Activated CD4-positive, alpha-beta T cell treated with anti-CD3 and anti-CD28 coated beads, Interleukin-2, amount 10 ng/mL, durations not matched to agents 24 days and 14 days (primary cell): ENCODE measurements at regions not wholly inside any gene's neighbourhood (a gene's known extent, or its start where the extent isn't known, plus 50 kb on each side); places are given as distances from the start of the nearest gene placed in this dataset.

ENCODE experiments used
- DNase-seq: peaks from one replicate; pipeline ENCODE4 v3.0.0; 2022
- H3K27ac Mint-ChIP-seq: one replicate; pipeline ENCODE4 v1.8.0; 2022; ENCODE audit warnings: mild to moderate bottlenecking, mixed read lengths
- H3K27me3 Mint-ChIP-seq: one replicate; pipeline ENCODE4 v1.8.0; 2022; ENCODE audit warnings: mixed read lengths
- H3K36me3 Mint-ChIP-seq: one replicate; pipeline ENCODE4 v1.8.0; 2022; ENCODE audit warnings: low read depth, mild to moderate bottlenecking, mixed read lengths
- H3K4me1 Mint-ChIP-seq: one replicate; pipeline ENCODE4 v1.8.0; 2021; ENCODE audit warnings: mixed read lengths
- H3K4me3 Mint-ChIP-seq: one replicate; pipeline ENCODE4 v1.8.0; 2022; ENCODE audit warnings: mild to moderate bottlenecking, moderate library complexity, mixed read lengths
- H3K9me3 Mint-ChIP-seq: one replicate; pipeline ENCODE4 v1.8.0; 2021; ENCODE audit warnings: mixed read lengths
- intact Hi-C: fragments of 100-400 bp; cut with micrococcal nuclease; formaldehyde crosslinking; loops from one replicate; pipeline ENCODE4 v1.15.1; 2023

GRCh38 chr5:51034222-51034901, 348.9 kb upstream of the ISL1 start:
- Mint-ChIP-seq H3K36me3 (no peaks in the 10 kb centered on the region), H3K4me3 (no peak overlapping the region), H3K9me3 (no peaks in the 10 kb centered on the region), H3K4me1 (no peaks in the 10 kb centered on the region), H3K27me3 (no peaks in the 10 kb centered on the region), H3K27ac (no peak overlapping the region)
- no peak for DNase-seq
- intact Hi-C loops, result no loop called here

DNA sequence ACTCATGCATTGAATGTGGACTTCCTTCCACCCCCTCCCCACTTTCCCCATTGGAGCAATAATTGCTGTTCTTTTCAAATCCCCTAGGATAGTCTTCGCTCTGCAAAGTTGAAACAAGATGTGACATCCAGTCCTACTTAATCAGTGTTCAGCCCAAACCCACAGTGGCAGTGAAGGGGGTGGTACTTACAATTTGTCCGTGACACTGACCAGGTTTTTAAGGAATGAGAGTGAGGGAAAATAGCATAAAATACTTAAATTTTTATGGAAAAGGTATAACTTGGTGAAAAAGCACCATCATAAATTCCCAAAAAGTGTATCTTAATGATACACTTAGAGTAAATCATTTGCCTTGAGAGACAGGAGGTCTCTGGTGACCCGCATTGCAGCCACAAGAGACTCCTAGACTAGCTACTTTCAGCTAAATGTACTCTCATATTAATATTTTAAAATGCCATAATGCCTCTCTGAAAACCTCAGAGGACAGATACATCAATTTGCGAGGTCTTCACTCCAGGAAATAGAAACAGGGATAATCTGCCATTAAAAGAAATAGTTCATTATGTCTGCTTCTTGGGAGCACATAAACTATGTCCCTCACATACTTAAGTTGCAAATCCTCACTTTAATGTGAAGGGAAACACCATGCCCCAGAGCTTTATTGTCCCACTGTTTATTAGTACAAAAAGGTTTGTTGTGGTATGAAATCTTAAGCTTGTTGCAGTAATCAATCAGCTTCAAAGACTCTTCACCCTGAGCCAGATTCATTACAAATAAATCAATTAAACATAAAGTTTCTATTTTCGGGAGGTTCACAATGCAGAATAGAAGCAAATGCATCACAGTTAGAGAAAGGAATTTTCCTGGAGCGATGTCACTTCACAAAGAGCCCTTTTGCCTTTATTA, 343.6 kb upstream of the ISL1 start:
- DNase-seq, result no peak
- no peak overlapping the region for H3K4me3 Mint-ChIP-seq
- H3K4me1 Mint-ChIP-seq, result no peaks in the 10 kb centered on the region
- no peaks in the 10 kb centered on the region for H3K36me3 Mint-ChIP-seq
- H3K27me3 Mint-ChIP-seq, result no peaks in the 10 kb centered on the region
- H3K9me3 Mint-ChIP-seq, result no peaks in the 10 kb centered on the region
- H3K27ac Mint-ChIP-seq, result no peak overlapping the region
- intact Hi-C loops, result no loop called here

GRCh38 chr5:51043745-51044144, 339.5 kb upstream of the ISL1 start:
- Mint-ChIP-seq H3K27ac (no peak overlapping the region), H3K9me3 (no peaks in the 10 kb centered on the region), H3K4me3 (no peak overlapping the region), H3K36me3 (no peaks in the 10 kb centered on the region), H3K27me3 (no peaks in the 10 kb centered on the region), H3K4me1 (no peaks in the 10 kb centered on the region)
- intact Hi-C loops, result no loop called here
- DNase-seq, result no peak

GRCh38 chr5:51047369-51047768, 335.9 kb upstream of the ISL1 start:
- Mint-ChIP-seq H3K9me3 (no peaks in the 10 kb centered on the region), H3K27ac (no peak overlapping the region), H3K36me3 (no peaks in the 10 kb centered on the region), H3K4me1 (no peaks in the 10 kb centered on the region), H3K27me3 (no peaks in the 10 kb centered on the region), H3K4me3 (no peak overlapping the region)
- no peak for DNase-seq
- intact Hi-C loops, result no loop called here

- Mint-ChIP-seq H3K9me3 (no peaks in the 10 kb centered on the region), H3K27ac (no peak overlapping the region), H3K4me3 (no peak overlapping the region)
Measured at GRCh38 chr5:51053361-51053760, 329.9 kb upstream of the ISL1 start.

DNA sequence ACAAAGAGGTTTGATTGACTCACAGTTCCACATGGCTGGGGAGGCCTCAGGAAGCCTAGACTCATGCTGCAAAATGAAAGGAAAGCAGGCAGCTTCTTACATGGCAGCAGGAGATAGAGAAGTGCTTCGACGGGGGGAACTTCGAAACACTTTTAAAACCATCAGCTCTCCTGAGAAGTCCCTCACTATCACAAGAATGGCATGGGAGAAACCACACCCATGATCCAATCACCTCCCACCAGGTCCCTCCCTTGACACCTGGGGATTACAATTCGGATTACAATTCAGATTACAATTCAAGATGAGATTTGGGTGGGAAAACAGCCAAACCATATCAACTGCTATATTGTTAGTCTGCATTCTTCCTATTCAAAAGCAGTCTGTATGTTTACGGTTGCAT, 322.3 kb upstream of the ISL1 start:
- intact Hi-C loops, result no loop called here
- H3K9me3 Mint-ChIP-seq, result peaks cover 14% of the 10 kb centered on the region
- H3K4me1 Mint-ChIP-seq, result no peaks in the 10 kb centered on the region
- H3K27ac Mint-ChIP-seq, result no peak overlapping the region
- no peaks in the 10 kb centered on the region for H3K36me3 Mint-ChIP-seq
- H3K27me3 Mint-ChIP-seq, result no peaks in the 10 kb centered on the region
- no peak overlapping the region for H3K4me3 Mint-ChIP-seq
- DNase-seq, result no peak

More at GRCh38 chr5:51053361-51053760, 329.9 kb upstream of the ISL1 start:
- DNase-seq, result no peak
- Mint-ChIP-seq H3K36me3 (no peaks in the 10 kb centered on the region), H3K4me1 (no peaks in the 10 kb centered on the region), H3K27me3 (no peaks in the 10 kb centered on the region)
- intact Hi-C loops, result no loop called here

DNA sequence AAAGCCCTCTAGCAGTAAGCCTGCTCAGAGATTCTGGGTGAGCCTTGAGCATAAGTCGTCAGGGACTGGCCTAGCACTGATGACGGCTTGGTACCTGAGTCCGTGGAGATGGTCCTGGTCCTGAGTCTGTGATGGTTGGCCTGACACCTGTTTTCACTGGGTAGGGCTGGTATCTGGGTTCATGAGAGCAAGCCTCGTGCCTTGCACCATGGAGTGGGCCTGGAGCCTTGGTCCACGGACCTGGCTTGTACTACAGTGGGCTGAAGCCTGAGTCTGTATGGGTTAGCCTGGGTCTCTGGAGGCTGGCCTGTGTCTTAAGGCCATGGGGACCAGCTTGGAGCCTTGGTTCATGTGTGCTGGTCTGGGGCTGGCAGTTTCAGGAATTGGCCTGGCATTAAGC, 310.3 kb upstream of the ISL1 start:
- intact Hi-C loops, result no loop called here
- H3K36me3 Mint-ChIP-seq, result no peaks in the 10 kb centered on the region
- no peak overlapping the region for H3K27ac Mint-ChIP-seq
- DNase-seq, result no peak
- H3K4me3 Mint-ChIP-seq, result no peak overlapping the region
- peaks cover 15% of the 10 kb centered on the region for H3K9me3 Mint-ChIP-seq
- H3K4me1 Mint-ChIP-seq, result no peaks in the 10 kb centered on the region
- H3K27me3 Mint-ChIP-seq, result no peaks in the 10 kb centered on the region

GRCh38 chr5:51082741-51083140, 300.5 kb upstream of the ISL1 start:
- no peaks in the 10 kb centered on the region for H3K4me1 Mint-ChIP-seq
- intact Hi-C loops, result no loop called here
- H3K27me3 Mint-ChIP-seq, result no peaks in the 10 kb centered on the region
- no peak for DNase-seq
- H3K27ac Mint-ChIP-seq, result no peak overlapping the region
- H3K4me3 Mint-ChIP-seq, result no peak overlapping the region
- no peaks in the 10 kb centered on the region for H3K36me3 Mint-ChIP-seq
- no peaks in the 10 kb centered on the region for H3K9me3 Mint-ChIP-seq

DNA sequence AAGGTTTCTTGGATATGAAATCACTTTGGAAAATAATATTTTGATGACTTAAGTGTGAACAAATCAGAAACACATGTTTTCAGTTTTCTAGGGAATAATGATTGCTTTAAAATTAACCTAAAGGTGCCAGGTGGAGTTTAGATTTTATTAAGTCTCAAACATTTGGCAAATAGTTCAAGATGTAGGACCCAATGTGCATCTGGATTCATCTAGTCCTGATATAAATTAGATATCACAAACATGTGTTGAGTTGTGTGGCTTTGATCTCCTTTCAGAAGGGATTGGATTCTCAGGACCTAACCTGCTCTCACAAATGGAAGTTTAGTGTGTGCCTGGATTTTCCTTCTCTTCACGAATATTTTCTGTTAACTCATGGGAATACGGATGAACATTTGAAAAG, 291.4 kb upstream of the ISL1 start:
- H3K36me3 Mint-ChIP-seq, result no peaks in the 10 kb centered on the region
- H3K4me3 Mint-ChIP-seq, result no peak overlapping the region
- no peaks in the 10 kb centered on the region for H3K4me1 Mint-ChIP-seq
- no peak overlapping the region for H3K27ac Mint-ChIP-seq
- no peak for DNase-seq
- H3K9me3 Mint-ChIP-seq, result no peaks in the 10 kb centered on the region
- H3K27me3 Mint-ChIP-seq, result no peaks in the 10 kb centered on the region
- intact Hi-C loops, result no loop called here

DNA sequence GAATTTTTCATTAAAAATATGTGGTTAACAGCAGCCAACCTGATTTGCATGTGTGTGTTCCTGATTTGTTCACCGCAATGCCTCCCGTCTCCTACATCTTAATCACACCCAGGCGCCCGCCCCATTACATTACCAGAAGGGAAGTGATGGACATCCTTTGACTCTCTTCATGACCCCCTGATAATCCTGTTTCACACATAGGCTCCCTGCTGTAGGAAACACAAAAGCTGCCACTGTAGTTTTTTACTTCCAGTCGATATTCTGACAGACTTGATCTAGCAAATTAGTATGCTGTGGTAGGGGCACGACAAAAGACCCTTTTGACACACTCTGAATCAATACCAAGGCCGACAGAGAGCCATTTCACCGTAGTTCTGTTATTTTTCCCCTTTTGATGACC, 287.8 kb upstream of the ISL1 start:
- no peak for DNase-seq
- Mint-ChIP-seq H3K27me3 (no peaks in the 10 kb centered on the region), H3K36me3 (no peaks in the 10 kb centered on the region), H3K4me3 (no peak overlapping the region), H3K4me1 (no peaks in the 10 kb centered on the region), H3K27ac (no peak overlapping the region), H3K9me3 (no peaks in the 10 kb centered on the region)
- intact Hi-C loops, result no loop called here

- no peaks in the 10 kb centered on the region for H3K9me3 Mint-ChIP-seq
- intact Hi-C loops, result no loop called here
Measured at GRCh38 chr5:51096859-51097258, 286.4 kb upstream of the ISL1 start.

GRCh38 chr5:51099173-51099853, 283.9 kb upstream of the ISL1 start:
- no peaks in the 10 kb centered on the region for H3K4me1 Mint-ChIP-seq
- no peaks in the 10 kb centered on the region for H3K9me3 Mint-ChIP-seq

More at GRCh38 chr5:51096859-51097258, 286.4 kb upstream of the ISL1 start:
- Mint-ChIP-seq H3K4me3 (no peak overlapping the region), H3K36me3 (no peaks in the 10 kb centered on the region), H3K4me1 (no peaks in the 10 kb centered on the region), H3K27me3 (no peaks in the 10 kb centered on the region), H3K27ac (no peak overlapping the region)
- DNase-seq, result no peak

GRCh38 chr5:51104556-51104955, 278.7 kb upstream of the ISL1 start:
- intact Hi-C loops, result no loop called here
- H3K9me3 Mint-ChIP-seq, result no peaks in the 10 kb centered on the region
- H3K4me1 Mint-ChIP-seq, result no peaks in the 10 kb centered on the region
- H3K27ac Mint-ChIP-seq, result no peak overlapping the region
- no peaks in the 10 kb centered on the region for H3K36me3 Mint-ChIP-seq
- H3K27me3 Mint-ChIP-seq, result no peaks in the 10 kb centered on the region
- H3K4me3 Mint-ChIP-seq, result no peak overlapping the region
- DNase-seq, result no peak

More at GRCh38 chr5:51099173-51099853, 283.9 kb upstream of the ISL1 start:
- Mint-ChIP-seq H3K27me3 (no peaks in the 10 kb centered on the region), H3K27ac (no peak overlapping the region), H3K4me3 (no peak overlapping the region), H3K36me3 (no peaks in the 10 kb centered on the region)
- no peak for DNase-seq
- intact Hi-C loops, result no loop called here

DNA sequence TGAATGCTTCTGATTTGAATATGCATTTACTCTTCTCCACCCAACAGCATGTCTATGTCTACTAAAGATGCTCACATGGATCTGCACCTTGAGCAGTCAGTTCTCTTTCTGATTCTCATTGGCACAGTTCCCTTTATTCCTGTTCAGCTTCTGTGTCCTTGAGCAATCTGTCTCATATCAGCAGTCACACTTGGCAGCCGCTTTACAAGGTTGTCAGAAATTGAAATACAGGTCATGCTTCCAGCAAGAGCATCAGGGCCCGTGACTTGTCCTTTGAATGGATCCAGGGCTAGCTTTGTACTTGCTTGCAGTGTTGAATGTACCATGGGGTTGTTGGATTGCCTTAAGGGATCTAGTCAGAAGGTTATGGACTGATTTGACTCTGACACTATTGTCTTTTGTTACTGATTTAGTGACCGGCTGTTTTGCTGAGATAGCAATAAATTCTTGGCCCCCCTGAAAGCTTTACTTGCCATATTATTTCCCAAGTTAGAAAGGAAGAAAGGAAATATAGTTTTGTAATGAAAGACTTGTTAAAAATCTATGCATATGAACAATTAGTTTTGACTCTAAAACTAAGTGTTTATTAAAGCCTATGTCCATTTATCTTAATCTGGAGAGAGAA, 273.4 kb upstream of the ISL1 start:
- Mint-ChIP-seq H3K27ac (no peak overlapping the region), H3K9me3 (no peaks in the 10 kb centered on the region), H3K4me3 (no peak overlapping the region), H3K27me3 (no peaks in the 10 kb centered on the region), H3K4me1 (no peaks in the 10 kb centered on the region), H3K36me3 (no peaks in the 10 kb centered on the region)
- intact Hi-C loops, result no loop called here
- DNase-seq, result no peak
